ENCODE measurements at regions not wholly inside any gene's neighbourhood (a gene's known extent, or its start where the extent isn't known, plus 50 kb on each side); places are given as distances from the start of the nearest gene placed in this dataset.

DNA sequence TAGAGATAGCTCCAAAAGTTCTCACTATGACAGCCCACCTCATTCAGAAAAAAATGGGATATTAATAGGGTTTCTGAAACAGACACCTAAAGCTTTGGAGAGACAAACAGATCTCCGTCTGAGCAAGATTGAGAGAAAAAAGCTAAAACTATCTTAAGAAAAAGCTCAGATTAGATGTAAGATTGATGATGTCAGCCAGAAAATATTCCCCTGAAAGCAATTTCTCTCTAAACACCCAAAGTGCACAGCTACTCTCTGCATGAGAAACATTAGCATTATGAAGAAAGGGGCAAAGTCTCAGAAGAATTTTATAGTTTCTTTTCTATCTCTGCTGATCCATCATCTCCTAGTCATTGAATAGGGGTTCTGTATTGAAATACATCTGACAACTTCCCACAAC lies 148.9 kb downstream of the ZNF737 start:
- TF ChIP-seq, protein P1, sequence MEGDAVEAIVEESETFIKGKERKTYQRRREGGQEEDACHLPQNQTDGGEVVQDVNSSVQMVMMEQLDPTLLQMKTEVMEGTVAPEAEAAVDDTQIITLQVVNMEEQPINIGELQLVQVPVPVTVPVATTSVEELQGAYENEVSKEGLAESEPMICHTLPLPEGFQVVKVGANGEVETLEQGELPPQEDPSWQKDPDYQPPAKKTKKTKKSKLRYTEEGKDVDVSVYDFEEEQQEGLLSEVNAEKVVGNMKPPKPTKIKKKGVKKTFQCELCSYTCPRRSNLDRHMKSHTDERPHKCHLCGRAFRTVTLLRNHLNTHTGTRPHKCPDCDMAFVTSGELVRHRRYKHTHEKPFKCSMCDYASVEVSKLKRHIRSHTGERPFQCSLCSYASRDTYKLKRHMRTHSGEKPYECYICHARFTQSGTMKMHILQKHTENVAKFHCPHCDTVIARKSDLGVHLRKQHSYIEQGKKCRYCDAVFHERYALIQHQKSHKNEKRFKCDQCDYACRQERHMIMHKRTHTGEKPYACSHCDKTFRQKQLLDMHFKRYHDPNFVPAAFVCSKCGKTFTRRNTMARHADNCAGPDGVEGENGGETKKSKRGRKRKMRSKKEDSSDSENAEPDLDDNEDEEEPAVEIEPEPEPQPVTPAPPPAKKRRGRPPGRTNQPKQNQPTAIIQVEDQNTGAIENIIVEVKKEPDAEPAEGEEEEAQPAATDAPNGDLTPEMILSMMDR (IDR thresholded peaks at IDR 0.05) = no peak
- no peak for TF ChIP-seq POLR2A (IDR thresholded peaks at IDR 0.05)

Data from lower leg skin (tissue), 3 donors.